GM21786 (cell line): ENCODE measurements at regions not wholly inside any gene's neighbourhood (a gene's known extent, or its start where the extent isn't known, plus 50 kb on each side); places are given as distances from the start of the nearest gene placed in this dataset.
"Not testable (repeated sequence)": the region's sequence is repeated elsewhere in the genome, so short reads cannot be mapped to it uniquely, and the experiment has no call there.

Experiments
- ATAC-seq: cut with Tn5 transposase; IDR thresholded peaks from one replicate; pipeline ENCODE4 v1.9.1; 2021; ENCODE audit not compliant: unreplicated experiment

DNA sequence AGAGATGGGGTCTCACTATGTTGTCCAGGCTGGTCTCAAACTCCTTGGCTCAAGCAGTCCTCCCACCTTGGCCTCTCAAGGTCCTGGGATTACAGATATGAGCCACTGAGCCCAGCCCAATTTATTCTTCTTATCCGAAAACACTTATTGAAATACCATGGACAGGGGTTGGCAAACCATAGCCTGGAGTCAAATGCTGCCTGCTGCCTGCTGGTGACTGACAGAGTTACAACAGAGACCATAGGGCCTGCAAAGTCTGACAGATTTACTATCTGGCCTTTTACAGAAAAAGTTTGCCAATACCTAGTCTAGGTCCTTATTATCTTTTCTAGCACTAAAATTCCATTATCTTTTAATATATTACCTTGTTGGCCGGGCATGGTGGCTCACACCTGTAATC lies 87.1 kb upstream of the ZNF281 start:
- no peak for ATAC-seq

DNA sequence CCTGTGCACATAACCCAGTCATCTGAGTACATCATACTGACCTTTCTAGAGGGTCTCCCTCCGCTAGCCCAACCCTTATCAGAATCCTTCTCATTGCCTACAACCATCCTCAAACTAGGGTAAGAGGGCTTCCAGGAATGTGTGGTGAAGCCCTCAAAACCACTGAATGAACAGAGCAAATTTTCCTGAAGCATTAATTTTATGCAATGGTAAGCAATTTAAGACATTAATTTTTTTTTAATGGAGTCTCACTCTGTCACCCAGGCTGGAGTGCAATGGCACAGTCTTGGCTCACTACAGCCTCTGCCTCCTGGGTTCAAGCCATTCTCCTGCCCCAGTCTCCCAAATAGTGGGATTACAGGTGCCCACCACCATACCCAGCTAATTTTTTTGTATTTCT lies 86.1 kb upstream of the ZNF281 start:
- no peak for ATAC-seq

DNA sequence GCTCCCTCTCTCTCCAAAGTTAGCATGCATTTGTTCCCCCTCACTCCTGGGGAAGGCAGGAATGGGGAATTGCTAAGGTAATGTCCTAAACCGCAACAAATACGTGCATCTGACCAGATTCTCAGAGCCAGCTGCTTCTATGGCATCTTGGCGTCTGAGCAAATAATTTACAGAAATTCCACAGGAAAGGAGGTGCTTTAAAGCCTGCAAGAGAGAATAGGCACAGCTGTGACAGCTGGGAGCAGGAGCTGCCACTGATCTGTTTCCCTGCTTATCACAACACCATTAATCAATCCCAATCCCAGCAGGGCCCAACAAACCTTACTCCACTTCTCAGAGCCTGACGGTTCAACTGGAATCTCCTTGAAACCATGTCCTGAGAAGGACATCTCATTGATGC lies 83.5 kb upstream of the ZNF281 start:
- no peak for ATAC-seq

DNA sequence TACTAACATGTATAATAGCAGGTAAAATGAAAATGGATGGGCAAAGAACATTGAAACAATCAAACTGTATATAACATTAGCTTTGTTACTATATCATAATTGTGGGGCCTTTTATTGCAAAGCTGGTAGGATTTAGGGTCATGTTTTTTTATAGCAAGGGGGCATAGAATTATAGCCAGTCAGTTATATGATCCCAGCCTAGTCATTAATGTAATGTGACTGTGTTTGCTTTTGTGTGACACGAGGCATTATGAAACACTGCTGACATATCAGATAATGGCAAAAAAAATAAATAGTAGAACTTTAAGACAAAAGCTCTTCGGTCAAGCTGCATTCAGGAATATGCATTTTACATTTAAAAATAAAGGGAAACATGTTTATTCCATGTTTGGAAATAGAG lies 81.3 kb upstream of the ZNF281 start:
- no peak for ATAC-seq

DNA sequence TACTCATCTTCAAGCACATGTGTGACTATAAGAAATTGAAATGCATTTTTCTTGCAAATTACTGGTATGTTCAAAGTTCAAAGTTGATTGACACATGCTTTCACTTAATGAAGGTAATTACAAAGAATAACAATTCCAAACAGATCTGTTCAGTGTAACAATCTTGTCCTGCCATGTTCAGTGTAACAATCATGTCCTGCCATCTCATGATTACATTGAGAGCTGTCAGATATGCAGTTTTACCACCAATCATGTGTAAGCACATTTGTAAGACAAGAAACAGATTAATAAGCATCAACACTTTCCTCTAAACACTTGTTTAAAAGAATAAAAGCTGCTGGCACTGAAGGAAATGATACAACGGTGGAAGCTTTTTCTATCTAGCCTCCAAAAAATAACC lies 80.3 kb upstream of the ZNF281 start:
- no peak for ATAC-seq

DNA sequence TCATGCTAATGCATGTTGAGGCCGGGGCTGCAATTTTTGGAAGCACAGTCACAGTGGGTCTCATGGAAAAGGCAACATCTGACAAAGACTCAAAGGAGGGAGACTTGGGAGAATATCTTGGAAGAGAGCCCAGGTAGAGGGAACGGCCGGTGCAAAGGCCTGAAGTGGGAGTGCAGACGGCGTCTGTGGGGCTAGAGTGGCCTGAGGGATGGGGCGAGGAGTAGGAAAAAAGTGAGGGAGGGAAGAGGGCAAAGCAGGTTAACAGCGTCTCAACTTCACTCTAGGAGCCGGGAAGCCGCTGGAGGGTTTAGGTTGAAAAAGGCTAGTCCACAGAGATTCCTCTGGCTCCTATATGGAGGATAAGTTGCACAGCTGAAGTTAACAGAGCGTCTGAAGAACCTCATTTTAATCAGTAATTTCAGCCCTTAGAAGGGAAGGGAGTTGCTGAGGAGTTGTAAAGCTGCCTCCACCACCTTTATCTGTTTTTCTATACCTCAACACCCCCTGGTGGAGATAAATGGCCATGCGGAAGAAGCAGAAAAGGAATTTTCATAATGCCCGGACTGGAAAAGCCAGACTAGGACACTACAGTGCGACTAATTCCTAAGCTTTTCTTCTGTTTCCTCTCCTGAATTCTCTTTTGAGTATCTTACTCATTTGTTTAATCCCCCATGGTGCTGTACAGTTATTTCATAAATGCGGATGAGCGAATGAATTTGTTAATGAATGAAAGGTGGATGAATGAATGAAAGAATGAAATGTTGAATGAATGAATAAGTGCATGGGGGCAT lies 78.7 kb upstream of the ZNF281 start:
- ATAC-seq, result peak; percentile 79

DNA sequence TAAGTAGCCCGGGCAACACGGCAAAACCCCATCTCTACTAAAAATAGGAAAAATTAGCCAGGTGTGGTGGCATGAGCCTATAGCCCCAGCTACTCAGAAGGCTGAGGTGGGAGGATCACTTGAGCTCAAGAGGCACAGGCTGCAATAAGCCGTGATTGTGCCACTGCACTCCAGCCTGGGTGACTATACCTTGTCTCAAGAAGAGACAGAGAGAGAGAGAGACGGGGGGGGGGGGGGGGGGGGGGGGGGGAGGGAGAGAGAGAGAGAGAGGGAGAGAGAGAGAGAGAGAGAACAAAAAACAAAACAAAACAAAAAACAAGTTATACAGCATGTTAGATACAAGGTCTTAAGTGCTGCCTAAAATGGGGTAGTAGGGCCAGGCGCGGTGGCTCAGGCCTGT lies 77.8 kb upstream of the ZNF281 start:
- no peak for ATAC-seq

DNA sequence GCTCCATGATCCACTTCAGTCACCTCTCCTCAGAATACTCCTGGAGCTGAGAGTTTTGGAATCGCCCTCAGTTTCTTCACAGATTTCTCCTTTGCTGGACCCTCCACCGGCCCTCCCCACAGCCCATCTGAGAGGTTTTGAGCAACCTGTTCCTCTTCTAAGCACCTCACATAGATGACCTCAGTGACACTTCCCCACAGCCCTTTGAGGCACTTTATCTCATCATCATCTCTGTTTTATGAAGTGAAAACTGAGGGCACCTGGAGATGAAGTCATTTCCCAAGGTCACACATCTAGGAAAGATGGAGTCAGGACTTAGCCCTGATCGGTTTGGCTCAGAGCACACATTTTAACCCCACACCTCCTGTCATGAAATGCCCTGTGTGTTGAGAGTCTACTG lies 76.8 kb upstream of the ZNF281 start:
- ATAC-seq, result no peak

DNA sequence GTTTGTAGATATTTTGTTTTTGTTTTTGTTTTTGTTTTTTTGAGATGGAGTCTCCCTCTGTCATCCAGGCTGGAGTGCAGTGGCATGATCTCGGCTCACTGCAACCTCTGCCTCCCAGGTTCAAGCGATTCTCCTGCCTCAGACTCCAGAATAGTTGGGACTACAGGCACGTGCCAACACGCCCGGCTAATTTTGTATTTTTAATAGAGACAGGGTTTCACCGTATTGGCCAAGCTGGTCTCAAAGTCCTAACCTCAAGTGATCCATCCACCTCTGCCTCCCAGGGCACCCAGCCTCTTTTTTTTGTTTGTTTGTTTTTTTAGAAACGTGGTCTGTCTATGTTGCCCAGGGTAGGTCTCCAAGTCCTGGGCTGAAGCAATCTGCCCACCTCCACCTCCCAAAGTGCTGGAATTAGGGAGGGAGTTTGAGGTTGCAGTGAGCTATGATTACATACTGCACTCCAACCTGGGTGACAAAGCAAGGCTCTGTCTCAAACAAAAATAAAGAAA lies 74.7 kb upstream of the ZNF281 start:
- not testable (repeated sequence) for ATAC-seq

DNA sequence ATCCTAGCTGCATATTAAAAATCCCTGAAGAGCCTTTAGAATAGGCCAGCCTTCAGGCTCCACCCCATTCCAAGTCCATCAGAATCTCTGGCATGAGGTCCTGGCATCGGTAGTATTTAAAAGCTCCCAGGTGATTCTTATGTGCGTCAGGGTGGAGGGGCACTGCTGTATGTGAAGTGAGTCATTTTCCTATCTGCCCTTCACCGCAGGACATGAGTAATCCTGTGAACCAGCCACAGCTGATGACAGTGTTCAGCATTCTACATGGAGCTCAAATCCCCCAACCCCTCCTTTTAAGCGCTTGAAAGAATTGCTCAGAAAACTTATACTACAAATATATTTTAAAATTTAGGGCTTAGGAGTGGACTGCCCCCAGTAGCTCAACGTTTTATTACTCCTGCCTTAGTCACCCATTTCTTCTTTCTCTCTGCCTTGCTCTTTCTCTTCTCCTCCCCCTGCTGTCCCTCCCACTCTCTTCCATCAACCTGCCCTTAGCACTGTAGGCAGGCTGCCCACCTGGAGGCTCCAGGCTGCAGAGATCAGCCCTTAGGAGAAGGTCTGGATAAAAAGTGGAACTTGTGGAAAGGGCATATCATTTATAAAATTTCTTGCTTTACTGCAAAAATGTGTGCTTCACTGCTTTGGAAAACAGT lies 73.8 kb upstream of the ZNF281 start:
- peak; percentile 99 for ATAC-seq

DNA sequence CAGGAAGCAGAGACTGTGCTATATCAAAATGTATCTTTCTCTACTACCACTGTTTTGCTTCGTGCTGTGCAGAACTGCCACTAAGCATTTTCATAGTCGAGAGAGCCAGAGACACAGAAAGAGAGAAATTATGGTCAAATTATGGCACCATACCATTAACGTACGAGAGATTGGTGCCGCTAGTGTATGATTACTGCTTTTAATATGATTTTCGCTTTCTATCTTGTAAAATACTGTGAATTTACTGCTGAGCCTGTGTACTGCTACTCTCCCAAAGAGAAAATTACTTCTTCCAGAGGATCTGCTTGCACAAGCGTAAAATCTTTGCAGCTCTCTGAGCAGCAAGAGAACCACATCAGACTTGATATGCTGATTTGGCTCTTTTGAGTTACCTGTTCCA lies 71.1 kb upstream of the ZNF281 start:
- ATAC-seq, result no peak

DNA sequence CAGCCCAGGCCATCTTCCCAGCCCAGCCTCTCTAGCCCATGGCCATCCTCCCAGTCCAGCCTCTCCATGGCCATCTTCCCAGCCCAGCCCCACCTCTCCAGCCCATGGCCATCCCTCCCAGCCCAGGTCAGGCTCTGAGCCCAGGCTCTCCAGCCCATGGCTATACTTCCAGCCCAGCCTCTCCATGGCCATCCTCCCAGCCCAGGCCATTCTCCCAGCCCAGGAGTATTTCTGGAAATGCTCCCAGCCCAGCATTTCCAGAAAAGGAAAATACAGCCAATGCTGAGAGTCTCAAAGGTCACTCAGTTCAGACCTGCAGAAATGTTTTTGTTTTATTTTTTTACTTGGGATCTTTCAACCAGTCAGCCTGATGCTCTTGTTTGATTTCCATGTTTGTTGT lies 70.0 kb upstream of the ZNF281 start:
- no peak for ATAC-seq

DNA sequence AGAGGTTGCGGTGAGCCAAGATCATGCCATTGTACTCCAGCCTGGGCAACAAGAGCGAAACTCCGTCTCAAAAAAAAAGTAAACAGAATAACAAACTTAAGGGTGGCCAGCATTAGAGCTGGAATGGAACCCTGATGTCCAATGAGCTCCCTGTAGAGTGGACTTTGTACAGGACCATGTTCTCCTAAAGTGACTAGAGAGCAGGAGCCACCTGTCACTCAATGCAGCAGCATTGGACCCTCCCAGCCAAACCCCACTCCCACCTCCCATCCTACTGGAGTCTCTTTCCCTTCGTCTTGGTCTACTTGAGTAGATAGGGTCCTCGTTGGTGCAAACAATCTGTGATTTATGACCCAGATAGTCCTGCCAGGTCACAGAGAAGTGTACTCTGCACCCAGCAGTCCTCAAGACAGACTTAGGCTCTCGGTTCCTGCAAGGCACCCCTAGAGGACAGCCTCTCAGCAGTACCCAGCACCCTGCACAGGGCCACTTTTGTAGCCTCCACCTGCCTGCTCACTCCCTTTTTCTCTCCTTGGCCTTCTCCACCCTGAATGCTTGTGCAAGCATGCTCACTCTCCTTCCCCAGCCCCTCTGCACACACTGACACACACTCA lies 69.2 kb upstream of the ZNF281 start:
- no peak for ATAC-seq

DNA sequence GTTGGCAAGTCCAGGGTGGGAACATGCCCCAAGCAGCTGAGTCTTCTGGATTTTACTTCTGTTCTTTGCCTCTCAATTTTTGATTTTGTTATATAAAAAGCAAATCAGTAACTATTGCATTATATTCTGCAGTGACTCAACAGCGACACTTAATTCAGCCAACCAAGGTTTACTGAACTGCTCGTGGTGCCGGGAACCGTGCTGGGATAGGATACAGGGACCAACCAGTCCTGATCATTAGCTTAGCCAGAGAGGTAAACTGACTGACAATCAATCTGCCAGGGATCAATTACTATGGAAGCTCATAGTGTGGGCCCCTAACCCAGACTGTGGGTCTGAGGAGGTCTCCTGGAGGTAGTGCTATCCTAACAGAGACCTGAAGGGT lies 68.4 kb upstream of the ZNF281 start:
- ATAC-seq, result no peak

DNA sequence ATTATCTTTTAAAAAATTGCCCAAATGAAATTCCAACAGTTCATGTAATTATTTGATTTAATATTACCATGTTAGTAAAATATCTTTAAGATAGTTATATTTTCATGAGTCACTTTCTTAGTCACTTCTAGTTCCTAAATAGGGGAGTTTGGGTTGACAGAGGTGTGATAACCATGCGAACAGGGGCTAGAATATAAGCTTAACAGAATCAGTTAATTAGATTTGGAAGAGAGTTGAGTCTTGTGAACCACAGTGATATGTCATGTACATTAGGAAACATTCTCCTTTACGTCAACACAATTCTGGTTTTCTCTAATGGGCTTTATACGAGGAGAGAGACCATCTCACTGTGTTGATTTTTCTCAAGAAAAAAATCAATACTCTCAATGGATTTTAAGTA lies 64.8 kb upstream of the ZNF281 start:
- ATAC-seq, result no peak

DNA sequence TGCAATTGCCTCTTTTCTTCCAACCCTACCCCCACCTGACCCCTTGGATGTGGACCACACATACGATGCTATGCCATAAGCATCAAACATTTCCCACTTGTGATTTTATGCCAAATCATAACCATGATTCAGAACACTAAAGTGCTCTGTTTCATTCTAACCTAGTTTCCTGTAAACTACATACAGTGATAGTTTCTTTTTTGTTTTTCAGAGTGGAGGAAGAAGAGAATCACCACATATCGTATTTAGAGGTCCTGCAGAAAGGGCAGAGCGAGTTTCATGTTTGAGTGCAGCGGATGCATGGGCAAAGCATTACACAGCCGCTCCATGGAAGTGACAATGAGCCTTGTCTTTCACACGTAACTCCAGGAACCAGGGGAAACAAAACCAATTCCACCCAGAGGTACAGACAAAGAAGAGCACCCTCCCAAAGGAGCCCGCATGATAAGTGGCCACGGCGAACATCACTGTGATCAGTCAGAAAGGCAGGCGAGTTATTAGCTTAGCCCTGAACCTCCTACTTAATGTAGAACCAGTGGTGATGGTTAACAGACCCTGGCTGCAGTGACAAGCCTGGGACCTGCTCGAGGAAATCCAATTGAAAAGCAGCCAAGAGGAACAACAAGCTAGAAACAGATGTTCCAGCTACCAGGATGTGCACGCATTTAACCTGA lies 64.0 kb upstream of the ZNF281 start:
- ATAC-seq, result peak; percentile 84

DNA sequence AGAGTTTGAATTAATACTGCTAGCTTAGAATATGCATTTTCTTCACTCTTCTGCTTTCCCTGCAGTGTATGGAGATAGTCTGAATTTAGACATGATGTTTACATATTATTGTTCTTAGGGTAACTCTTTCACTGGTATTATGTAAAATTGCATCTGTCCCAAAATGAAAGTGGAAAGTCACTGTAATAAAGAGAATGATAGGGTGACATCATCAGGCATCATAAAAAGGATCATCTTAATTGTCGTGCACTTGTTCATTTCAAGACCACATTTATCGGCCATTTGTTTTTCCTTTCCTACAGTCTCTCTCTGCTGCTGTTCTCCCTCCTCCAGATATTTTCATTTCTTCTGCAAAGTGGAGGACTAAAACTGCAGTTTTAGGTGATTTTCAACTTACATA lies 61.9 kb upstream of the ZNF281 start:
- no peak for ATAC-seq

DNA sequence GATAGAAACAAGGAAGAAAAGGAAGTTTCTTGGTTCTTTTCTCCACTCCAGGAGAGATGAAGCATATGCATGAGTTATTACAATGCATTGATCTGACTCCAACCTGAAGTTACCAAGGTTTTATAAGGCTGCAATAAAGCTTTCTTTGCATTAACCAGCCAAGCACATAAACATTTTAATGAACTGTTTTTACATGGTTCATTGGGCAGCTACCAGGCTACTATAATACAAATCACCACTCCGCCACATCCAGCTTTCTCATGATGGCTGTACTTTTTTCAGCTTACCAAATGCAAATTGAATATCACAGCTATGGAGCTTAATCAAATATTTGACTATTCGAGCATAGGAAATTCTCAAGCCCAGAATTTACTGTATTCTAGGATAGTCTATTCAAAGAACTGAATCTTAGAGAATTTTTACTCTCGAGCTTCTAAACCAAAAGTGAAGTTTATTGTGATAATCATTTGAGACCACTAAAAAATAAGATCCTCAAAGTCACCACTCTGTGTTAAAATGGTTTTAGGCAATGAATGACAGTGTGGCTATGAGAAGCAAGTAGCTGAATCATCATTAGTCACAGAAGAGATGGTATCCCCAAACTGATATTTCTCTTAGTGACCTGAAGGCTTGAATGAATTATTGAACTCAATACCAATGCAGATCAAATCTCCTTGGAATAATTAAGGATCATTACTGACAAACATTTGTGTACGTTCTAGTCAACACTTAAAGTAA lies 58.6 kb upstream of the ZNF281 start:
- ATAC-seq, result no peak

DNA sequence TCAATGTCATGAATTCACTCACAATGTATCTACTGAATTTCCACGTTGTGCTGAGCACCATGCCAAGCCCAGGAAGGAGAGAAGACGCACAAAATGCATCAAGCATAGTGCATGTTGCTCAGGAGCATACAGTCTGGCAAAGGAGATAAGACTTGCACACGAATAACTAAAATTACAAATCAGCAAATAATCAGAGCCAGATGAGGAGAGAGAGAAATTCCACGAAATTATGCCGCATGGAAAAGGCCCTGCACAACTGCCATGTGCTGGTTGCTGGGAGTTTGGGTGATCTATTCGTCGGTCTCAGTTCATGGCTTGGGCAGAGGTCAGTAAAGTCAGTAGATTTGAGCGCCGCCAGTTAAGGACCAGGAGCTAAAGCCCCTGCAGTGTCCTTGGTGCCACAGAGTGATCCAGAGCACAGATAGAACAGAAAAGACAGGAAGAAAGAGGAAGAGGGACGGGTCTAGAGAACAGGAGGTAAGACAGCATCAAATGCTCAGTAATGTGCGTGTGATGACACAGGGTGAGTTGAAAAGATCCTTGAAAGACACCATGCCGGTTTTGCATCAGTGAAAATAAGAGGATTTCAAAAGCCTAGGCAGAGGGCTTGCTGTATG lies 55.1 kb upstream of the ZNF281 start:
- ATAC-seq, result no peak
